K562 (cell line): ENCODE measurements at regions not wholly inside any gene's neighbourhood (a gene's known extent, or its start where the extent isn't known, plus 50 kb on each side); places are given as distances from the start of the nearest gene placed in this dataset.

Experiments used
- ATAC-seq: fragments of 200-7000 bp; cut with Tn5 transposase; 3 replicates; pipeline ENCODE4 v1.9.1; 2020; ENCODE audit warnings: moderate library complexity
- BruUV-seq: library from RNA; stranded (reverse); fragments of 400-500 nt; replicated peaks from 2 replicates; lab custom pipeline; 2021; lab: Mats Ljungman, UMichigan
- CTCF ChIA-PET: fragments of 300-600 bp; formaldehyde crosslinking; extraction: SDS; loops from one replicate; lab custom pipeline; 2021; ENCODE audit warnings: low intra/inter-chr PET ratio; lab: Yijun Ruan, JAX
- POLR2A ChIA-PET: fragments of 300-600, 350-650 bp; sonication (Branson Sonifier 250); formaldehyde crosslinking; extraction: SDS; loops from one replicate; lab custom pipeline; 2021; ENCODE audit warnings: antibody characterized with exemption, inconsistent platforms; lab: Yijun Ruan, JAX
- DNase-seq, 4 experiments: peaks; one replicate each; pipeline versions ENCODE4 v3.0.0 to v3.0.0-alpha.2; 2011 to 2018; ENCODE audit warnings: low spot score in 3 of 4, mixed read lengths in 3 of 4; ENCODE audit errors: extremely low read depth in 1 of 4
- FAIRE-seq: peaks from 2 replicates; lab custom pipeline; 2011; peaks lifted over from hg19 to GRCh38; lab: Jason Lieb, UNC
- H2AFZ ChIP-seq: 2 replicates; pipeline ENCODE4 v1.6.0; 2011; ENCODE audit warnings: low read depth, low read length, control low read depth, inconsistent platforms
- H3K27ac ChIP-seq: fragments of 200-600 bp; 3 replicates; pipeline ENCODE4 v1.8.0; 2011; ENCODE audit warnings: low read depth, mild to moderate bottlenecking, control low read depth, inconsistent platforms, low read length, moderate library complexity, mixed read lengths; ENCODE audit errors: extremely low read depth
- H3K27me3 ChIP-seq, 2 experiments: fragments of 300-600 bp in 1 of 2; 2 replicates in 1 of 2; 3 replicates in 1 of 2; pipeline versions ENCODE4 v1.6.0 to v1.8.0; 2011; ENCODE audit warnings: inconsistent platforms in 2 of 2, low read length in 2 of 2, mild to moderate bottlenecking in 1 of 2, mixed read lengths in 1 of 2, moderate library complexity in 1 of 2; ENCODE audit not compliant: control insufficient read depth in 2 of 2, insufficient read depth in 2 of 2
- H3K36me3 ChIP-seq: fragments of 300-600 bp; 3 replicates; pipeline ENCODE4 v1.8.0; 2011; ENCODE audit warnings: mild to moderate bottlenecking, low read length, inconsistent platforms; ENCODE audit not compliant: control insufficient read depth, insufficient read depth
- H3K4me1 ChIP-seq, 2 experiments: fragments of 200-600 bp in 1 of 2; replicated peaks in 1 of 2; 2 replicates in 1 of 2; 3 replicates in 1 of 2; pipeline versions ENCODE4 v1.5.1 to v1.8.0; 2011; ENCODE audit warnings: inconsistent platforms in 2 of 2, low read length in 2 of 2, mild to moderate bottlenecking in 1 of 2, mixed read lengths in 1 of 2, moderate library complexity in 1 of 2; ENCODE audit not compliant: control insufficient read depth in 2 of 2, insufficient read depth in 2 of 2
- H3K4me2 ChIP-seq: 2 replicates; pipeline ENCODE4 v1.6.1; 2011; ENCODE audit warnings: low read length, control low read depth, inconsistent platforms, mixed read lengths; ENCODE audit not compliant: insufficient read depth
- H3K4me3 ChIP-seq: fragments of 200-600 bp; sonication (generic), shearing (Covaris generic); 2 replicates; pipeline ENCODE4 v1.5.1; 2016; ENCODE audit warnings: control low read depth, inconsistent platforms
- H3K79me2 ChIP-seq: fragments of 200-600 bp; 3 replicates; pipeline ENCODE4 v1.8.0; 2011; ENCODE audit warnings: low read length, inconsistent platforms; ENCODE audit not compliant: control insufficient read depth, insufficient read depth
- H3K9ac ChIP-seq, 2 experiments: 2 replicates each; pipeline versions ENCODE4 v1.6.0 to v1.6.1; 2011; ENCODE audit warnings: low read depth in 2 of 2, low read length in 2 of 2, control low read depth in 1 of 2, inconsistent platforms in 1 of 2, mild to moderate bottlenecking in 1 of 2, mixed read lengths in 1 of 2; ENCODE audit not compliant: insufficient read depth in 1 of 2
- H3K9me1 ChIP-seq: one replicate; pipeline ENCODE4 v1.6.0; 2011; ENCODE audit warnings: inconsistent platforms, mild to moderate bottlenecking, low read length, moderate library complexity; ENCODE audit not compliant: control insufficient read depth, insufficient read depth
- H3K9me3 ChIP-seq: replicated peaks from 2 replicates; pipeline ENCODE4 v1.5.1; 2011; ENCODE audit warnings: low read depth, low read length, inconsistent platforms; ENCODE audit not compliant: control insufficient read depth, insufficient read depth
- H4K20me1 ChIP-seq: replicated peaks from 2 replicates; pipeline ENCODE4 v1.6.1; 2011; ENCODE audit warnings: low read length, inconsistent platforms, mixed read lengths; ENCODE audit not compliant: control insufficient read depth, insufficient read depth
- CBX3 ChIP-seq, 2 experiments: IDR thresholded peaks; 1 replicate in 1 of 2; 2 replicates in 1 of 2; pipeline ENCODE4 v1.6.1; 2012; ENCODE audit warnings: inconsistent platforms in 2 of 2, low read length in 2 of 2, borderline replicate concordance in 1 of 2, control low read depth in 1 of 2
- E2F4 ChIP-seq: sonication (generic); formaldehyde crosslinking; IDR thresholded peaks from 2 replicates; pipeline ENCODE4 v1.8.0; 2022; ENCODE audit warnings: mild to moderate bottlenecking, low read depth, missing genetic modification reagents
- HDAC2 ChIP-seq: fragments of 450-650 bp; IDR thresholded peaks from 2 replicates; pipeline ENCODE4 v1.6.1; 2016; ENCODE audit warnings: mild to moderate bottlenecking
- HNRNPK ChIP-seq: fragments of 200-400 bp; formaldehyde crosslinking; IDR thresholded peaks from one replicate; pipeline ENCODE4 v1.6.1; 2018; ENCODE audit warnings: mild to moderate bottlenecking, low read depth, low read length; ENCODE audit not compliant: poor library complexity, severe bottlenecking
- MAFG ChIP-seq: fragments of 450-650 bp; conservative IDR thresholded peaks from 2 replicates; pipeline ENCODE4 v1.6.1; 2016; ENCODE audit warnings: missing genetic modification characterization, missing compliant biosample characterization
- NR1H2 ChIP-seq: sonication (generic); formaldehyde crosslinking; IDR thresholded peaks from 2 replicates; pipeline ENCODE4 v1.4.0; 2020; ENCODE audit warnings: mild to moderate bottlenecking, missing genetic modification reagents
- ZBTB34 ChIP-seq: fragments of 250-450 bp; sonication (Bioruptor Pico); IDR thresholded peaks from 2 replicates; pipeline ENCODE4 v1.8.0; 2021; ENCODE audit warnings: mild to moderate bottlenecking, moderate library complexity
- ZNF384 ChIP-seq: IDR thresholded peaks from 2 replicates; pipeline ENCODE4 v1.6.1; 2012; ENCODE audit warnings: low read depth, low read length, improper control_type of control experiment
- ZNF609 ChIP-seq: sonication (generic); formaldehyde crosslinking; IDR thresholded peaks from 2 replicates; pipeline ENCODE4 v1.8.1; 2023; ENCODE audit warnings: missing genetic modification reagents, mild to moderate bottlenecking, borderline replicate concordance
- WGBS: fragments of 100-300 bp; shearing (Covaris generic); methylation state at CpG from one replicate; pipeline ENCODE4 v1.1.6; 2016; ENCODE audit warnings: low coverage, mixed read lengths; ENCODE audit not compliant: insufficient coverage; ENCODE audit errors: missing lambda C conversion rate; 5-methylcytosine and 5-hydroxymethylcytosine counted together
- in situ Hi-C: fragments of 300-500 bp; cut with MboI; formaldehyde crosslinking; loops from 4 replicates; pipeline ENCODE4 v1.15.0; 2018; ENCODE audit warnings: inconsistent platforms, mixed read lengths
- intact Hi-C: fragments of 100-400 bp; cut with micrococcal nuclease; formaldehyde crosslinking; loops from 2 replicates; pipeline ENCODE4 v1.14.2; 2022

GRCh38 chr5:152546493-152546892 lies 141.4 kb upstream of the NMUR2 start:
- Histone ChIP-seq H3K9me3 (no peaks in the 10 kb centered on the region), H4K20me1 (no peaks in the 10 kb centered on the region), H3K9ac (no peak overlapping the region), H3K27me3 (no peaks in the 10 kb centered on the region), H3K27ac (no peak overlapping the region), H3K4me1 (no peaks in the 10 kb centered on the region), H3K4me3 (no peak overlapping the region), H3K79me2 (no peaks in the 10 kb centered on the region), H2AFZ (no peak overlapping the region), H3K36me3 (no peaks in the 10 kb centered on the region), H3K4me2 (no peak overlapping the region), H3K9me1 (no peaks in the 10 kb centered on the region)
- no peak for TF ChIP-seq ZNF609 (CRISPR knock-in tag)
- no peak for TF ChIP-seq MAFG (tag)
- TF ChIP-seq ZBTB34 (CRISPR knock-in tag) = no peak
- no peak for TF ChIP-seq CBX3 (IDR thresholded peaks at IDR 0.05; ENCODE audit: borderline replicate concordance in 1 of 2, low read length in 2 of 2)
- TF ChIP-seq ZNF384 = no peak
- no peak for TF ChIP-seq HDAC2
- TF ChIP-seq HNRNPK = no peak
- TF ChIP-seq E2F4 (CRISPR knock-in tag) = no peak
- no peak for TF ChIP-seq NR1H2
- FAIRE-seq (no peak), DNase-seq (no peak), ATAC-seq (no peak)
- in situ Hi-C loops = no loop called here
- CTCF ChIA-PET = no interaction called here
- intact Hi-C loops = no loop called here
- WGBS = 3% methylated on average over 2 of the region's 2 CpGs
- no TSS peak for BruUV-seq
- POLR2A ChIA-PET = no interaction called here
